Stomach (tissue), 8 donors: ENCODE measurements at regions not wholly inside any gene's neighbourhood (a gene's known extent, or its start where the extent isn't known, plus 50 kb on each side); places are given as distances from the start of the nearest gene placed in this dataset.

Experiments
- DNase-seq, 2 donors: peaks; one replicate each; pipeline versions ENCODE4 v3.0.0 to v3.0.0-alpha.2; 2013 to 2019
- H3K27ac ChIP-seq, 5 donors: fragments of 200-600 bp in 4 of 5; sonication (generic) in 4 of 5; one replicate each; pipeline ENCODE4 v1.5.1; 2013 to 2019; ENCODE audit warnings: mild to moderate bottlenecking in 1 of 5, moderate library complexity in 1 of 5
- H3K27me3 ChIP-seq, 3 donors: fragments of 200-600 bp; sonication (generic); one replicate each; pipeline ENCODE4 v1.5.1; 2017 to 2019; ENCODE audit warnings: mixed run types in 1 of 3
- H3K36me3 ChIP-seq, 4 donors: fragments of 200-600 bp; sonication (generic); 1 replicate in 3 of 4; 2 replicates in 1 of 4; pipeline ENCODE4 v1.5.1; 2016 to 2019
- H3K4me1 ChIP-seq, 4 donors: fragments of 200-600 bp; sonication (generic); one replicate each; pipeline ENCODE4 v1.5.1; 2016 to 2019
- H3K4me3 ChIP-seq, 4 donors: fragments of 200-600 bp; sonication (generic) in 3 of 4; one replicate each; pipeline ENCODE4 v1.5.1; 2016 to 2019; ENCODE audit warnings: mild to moderate bottlenecking in 1 of 4
- H3K9me3 ChIP-seq, 4 donors: fragments of 200-600 bp; sonication (generic); one replicate each; pipeline ENCODE4 v1.5.1; 2016 to 2019
- CTCF ChIP-seq, 7 experiments: fragments of 450-650 bp in 4 of 7; fragments of 200-600 bp in 3 of 7; sonication (generic) in 3 of 7; IDR thresholded peaks; one replicate each; pipeline ENCODE4 v1.5.1; 2016 to 2019; ENCODE audit warnings: antibody characterized with exemption in 7 of 7, control low read depth in 2 of 7, mild to moderate bottlenecking in 1 of 7
- EP300 ChIP-seq: sonication (generic); formaldehyde crosslinking; IDR thresholded peaks from one replicate; pipeline ENCODE4 v1.6.1; 2017; ENCODE audit warnings: antibody characterized with exemption
- POLR2A ChIP-seq, 4 donors: fragments of 450-650 bp; IDR thresholded peaks; one replicate each; pipeline ENCODE4 v1.6.1; 2016; ENCODE audit warnings: antibody characterized with exemption in 4 of 4, control low read depth in 2 of 4, mild to moderate bottlenecking in 1 of 4, moderate library complexity in 1 of 4
- POLR2AphosphoS5 ChIP-seq, 3 donors: sonication (generic); formaldehyde crosslinking; IDR thresholded peaks; one replicate each; pipeline ENCODE4 v1.6.1; 2016; ENCODE audit warnings: antibody characterized with exemption in 3 of 3
- WGBS, 5 donors: extraction: QIAGEN DNeasy Blood & Tissue Kit in 3 of 5; methylation state at CpG; one replicate each; pipeline versions ENCODE4 v1.1.5 to v1.1.7; 2013 to 2018; 5-methylcytosine and 5-hydroxymethylcytosine counted together
- intact Hi-C: fragments of 100-400 bp; cut with DNase I; formaldehyde crosslinking; loops from one replicate; pipeline ENCODE4 v1.15.1; 2023; ENCODE audit warnings: low total_unique reads
- donor health status: healthy with polysubstance abuse.
- donor health status: Bipolar disorder and iron deficiency.
- donor health status: healthy.

GRCh38 chr10:63005246-63005645 is 127.9 kb upstream of the NRBF2 start:
- DNase-seq = no peak
- 50 to 75% (median 60%) methylated on average over 3 of the region's 3 CpGs for WGBS, 5 donors

GRCh38 chr10:63003816-63004453 is 129.2 kb upstream of the NRBF2 start:
- no peak for DNase-seq

More at GRCh38 chr10:63005246-63005645, 127.9 kb upstream of the NRBF2 start:
- H3K36me3 ChIP-seq = no peaks in the 10 kb centered on the region
- H3K9me3 ChIP-seq = no peaks in the 10 kb centered on the region
- TF ChIP-seq CTCF (IDR thresholded peaks at IDR 0.05) (no peak), POLR2A (IDR thresholded peaks at IDR 0.05) (no peak), POLR2AphosphoS5 (IDR thresholded peaks at IDR 0.05) (no peak), EP300 (no peak)
- intact Hi-C loops = no loop called here
- H3K4me3 ChIP-seq = no peak overlapping the region
- no peaks in the 10 kb centered on the region for H3K27me3 ChIP-seq
- no peak overlapping the region for H3K27ac ChIP-seq
- no peaks in the 10 kb centered on the region for H3K4me1 ChIP-seq

GRCh38 chr10:62996925-62997324 is 136.2 kb upstream of the NRBF2 start:
- H3K9me3 ChIP-seq = no peaks in the 10 kb centered on the region
- peaks cover 0 to 8% (median 0%) of the 10 kb centered on the region in 4 donors for H3K4me1 ChIP-seq
- TF ChIP-seq CTCF (IDR thresholded peaks at IDR 0.05) (no peak), EP300 (no peak), POLR2A (IDR thresholded peaks at IDR 0.05) (no peak), POLR2AphosphoS5 (IDR thresholded peaks at IDR 0.05) (no peak)
- peak in 1 of 2 donors; percentile 41 for DNase-seq
- 37 to 51% (median 49%) methylated on average over 3 of the region's 3 CpGs for WGBS, 5 donors
- no peaks in the 10 kb centered on the region for H3K27me3 ChIP-seq
- intact Hi-C loops = no loop called here
- H3K27ac ChIP-seq = no peak overlapping the region
- no peak overlapping the region for H3K4me3 ChIP-seq
- H3K36me3 ChIP-seq = no peaks in the 10 kb centered on the region

More at GRCh38 chr10:63003816-63004453, 129.2 kb upstream of the NRBF2 start:
- Histone ChIP-seq H3K4me1 (no peaks in the 10 kb centered on the region), H3K36me3 (no peaks in the 10 kb centered on the region), H3K27ac (no peak overlapping the region), H3K4me3 (no peak overlapping the region), H3K9me3 (no peaks in the 10 kb centered on the region), H3K27me3 (no peaks in the 10 kb centered on the region)
- intact Hi-C loops = no loop called here
- 49 to 59% (median 54%) methylated on average over 5 of the region's 5 CpGs for WGBS, 5 donors
- no peak for TF ChIP-seq CTCF (IDR thresholded peaks at IDR 0.05)
- no peak for TF ChIP-seq POLR2AphosphoS5 (IDR thresholded peaks at IDR 0.05)
- TF ChIP-seq EP300 = no peak
- TF ChIP-seq POLR2A (IDR thresholded peaks at IDR 0.05) = no peak

GRCh38 chr10:62996516-62996915 is 136.6 kb upstream of the NRBF2 start:
- H3K36me3 ChIP-seq = no peaks in the 10 kb centered on the region
- WGBS, 5 donors = 29 to 51% (median 45%) methylated on average over 1 of the region's 1 CpG
- H3K9me3 ChIP-seq = no peaks in the 10 kb centered on the region
- DNase-seq = no peak
- intact Hi-C loops = no loop called here
- no peak overlapping the region for H3K27ac ChIP-seq
- H3K4me3 ChIP-seq = no peak overlapping the region
- TF ChIP-seq POLR2A (IDR thresholded peaks at IDR 0.05) = no peak
- TF ChIP-seq CTCF (IDR thresholded peaks at IDR 0.05) = no peak
- TF ChIP-seq EP300 = no peak
- TF ChIP-seq POLR2AphosphoS5 (IDR thresholded peaks at IDR 0.05) = no peak
- no peaks in the 10 kb centered on the region for H3K27me3 ChIP-seq
- peaks cover 0 to 8% (median 0%) of the 10 kb centered on the region in 4 donors for H3K4me1 ChIP-seq
